HEK293 (cell line): ENCODE measurements at regions not wholly inside any gene's neighbourhood (a gene's known extent, or its start where the extent isn't known, plus 50 kb on each side); places are given as distances from the start of the nearest gene placed in this dataset.

ENCODE experiments used
- CTCF ChIA-PET: fragments of 350-600 bp; formaldehyde crosslinking; extraction: SDS; loops from one replicate; lab custom pipeline; 2021; ENCODE audit warnings: antibody characterized with exemption; lab: Yijun Ruan, JAX
- POLR2A ChIA-PET: fragments of 300-600 bp; formaldehyde crosslinking; extraction: SDS; loops from one replicate; lab custom pipeline; 2020; ENCODE audit warnings: antibody characterized with exemption, inconsistent platforms; lab: Yijun Ruan, JAX
- H3K27ac ChIP-seq: fragments of 200-500 bp; sonication (Bioruptor generic); 2 replicates; pipeline ENCODE4 v1.5.1; 2014; ENCODE audit warnings: low read depth, low read length, control low read depth, inconsistent platforms; ENCODE audit errors: extremely low read depth
- H3K36me3 ChIP-seq, 2 experiments: fragments of 200-500 bp in 1 of 2; sonication (Bioruptor generic) in 1 of 2; 1 replicate in 1 of 2; 2 replicates in 1 of 2; pipeline ENCODE4 v1.5.1; 2014 to 2017; ENCODE audit warnings: inconsistent platforms in 2 of 2, low read length in 2 of 2; ENCODE audit not compliant: control insufficient read depth in 2 of 2, insufficient read depth in 1 of 2
- H3K4me1 ChIP-seq: fragments of 200-500 bp; sonication (Bioruptor generic); 2 replicates; pipeline ENCODE4 v1.5.1; 2014; ENCODE audit warnings: mild to moderate bottlenecking, low read length, inconsistent platforms; ENCODE audit not compliant: control insufficient read depth, insufficient read depth
- H3K4me3 ChIP-seq: 2 replicates; pipeline ENCODE4 v1.5.1; 2011; ENCODE audit warnings: low read depth, mild to moderate bottlenecking, control low read depth, low read length, moderate library complexity
- H3K9me3 ChIP-seq: fragments of 200-500 bp; sonication (Bioruptor generic); 2 replicates; pipeline ENCODE4 v1.5.1; 2014; ENCODE audit warnings: low read depth, low read length, inconsistent platforms; ENCODE audit not compliant: control insufficient read depth, insufficient read depth
- KLF7 ChIP-seq: fragments of 450-650 bp; formaldehyde crosslinking; IDR thresholded peaks from 2 replicates; pipeline ENCODE4 v1.5.1; 2016; ENCODE audit warnings: missing biosample characterization, missing genetic modification characterization, borderline replicate concordance
- TSHZ1 ChIP-seq: fragments of 450-650 bp; formaldehyde crosslinking; IDR thresholded peaks from 2 replicates; pipeline ENCODE4 v1.5.1; 2016; ENCODE audit warnings: missing biosample characterization, missing genetic modification characterization, borderline replicate concordance
- YY2 ChIP-seq: fragments of 450-650 bp; formaldehyde crosslinking; IDR thresholded peaks from 2 replicates; pipeline ENCODE4 v1.5.1; 2016; ENCODE audit warnings: missing biosample characterization, missing genetic modification characterization
- ZBTB1 ChIP-seq: fragments of 450-650 bp; formaldehyde crosslinking; IDR thresholded peaks from 2 replicates; pipeline ENCODE4 v1.5.1; 2016; ENCODE audit warnings: missing biosample characterization, missing genetic modification characterization
- ZBTB20 ChIP-seq: fragments of 450-650 bp; formaldehyde crosslinking; IDR thresholded peaks from 2 replicates; pipeline ENCODE4 v1.5.1; 2016; ENCODE audit warnings: missing biosample characterization, missing genetic modification characterization
- ZBTB8A ChIP-seq: fragments of 450-650 bp; formaldehyde crosslinking; IDR thresholded peaks from 2 replicates; pipeline ENCODE4 v1.5.1; 2016; ENCODE audit warnings: missing biosample characterization, missing genetic modification characterization
- ZEB2 ChIP-seq: fragments of 450-650 bp; formaldehyde crosslinking; IDR thresholded peaks from 2 replicates; pipeline ENCODE4 v1.5.1; 2016; ENCODE audit warnings: missing biosample characterization, missing genetic modification characterization
- ZFP69B ChIP-seq: fragments of 450-650 bp; formaldehyde crosslinking; IDR thresholded peaks from 2 replicates; pipeline ENCODE4 v1.5.1; 2016; ENCODE audit warnings: missing biosample characterization, missing genetic modification characterization
- ZNF140 ChIP-seq: fragments of 450-650 bp; formaldehyde crosslinking; IDR thresholded peaks from 2 replicates; pipeline ENCODE4 v1.5.1; 2016; ENCODE audit warnings: missing biosample characterization, missing genetic modification characterization
- ZNF2 ChIP-seq: fragments of 450-650 bp; formaldehyde crosslinking; IDR thresholded peaks from 2 replicates; pipeline ENCODE4 v1.5.1; 2016; ENCODE audit warnings: missing biosample characterization, missing genetic modification characterization
- ZNF24 ChIP-seq: fragments of 450-650 bp; formaldehyde crosslinking; IDR thresholded peaks from 2 replicates; pipeline ENCODE4 v1.5.1; 2016; ENCODE audit warnings: missing biosample characterization, missing genetic modification characterization
- ZNF335 ChIP-seq: fragments of 450-650 bp; formaldehyde crosslinking; conservative IDR thresholded peaks from 2 replicates; pipeline ENCODE4 v1.5.1; 2016; ENCODE audit warnings: missing biosample characterization, missing genetic modification characterization
- ZNF391 ChIP-seq: fragments of 450-650 bp; formaldehyde crosslinking; IDR thresholded peaks from 2 replicates; pipeline ENCODE4 v1.5.1; 2016; ENCODE audit warnings: low read depth, missing biosample characterization, missing genetic modification characterization, borderline replicate concordance
- ZNF423 ChIP-seq: fragments of 450-650 bp; formaldehyde crosslinking; IDR thresholded peaks from 2 replicates; pipeline ENCODE4 v1.5.1; 2016; ENCODE audit warnings: missing biosample characterization, missing genetic modification characterization
- ZNF529 ChIP-seq: fragments of 450-650 bp; formaldehyde crosslinking; IDR thresholded peaks from 2 replicates; pipeline ENCODE4 v1.5.1; 2017; ENCODE audit warnings: missing genetic modification characterization, missing biosample characterization; ENCODE audit not compliant: insufficient replicate concordance
- ZNF654 ChIP-seq: fragments of 450-650 bp; formaldehyde crosslinking; IDR thresholded peaks from 2 replicates; pipeline ENCODE4 v1.5.1; 2016; ENCODE audit warnings: low read depth, missing biosample characterization, missing genetic modification characterization
- ZNF777 ChIP-seq: fragments of 450-650 bp; formaldehyde crosslinking; IDR thresholded peaks from 2 replicates; pipeline ENCODE4 v1.5.1; 2017; ENCODE audit warnings: missing biosample characterization, missing genetic modification characterization, borderline replicate concordance
- ZNF791 ChIP-seq: fragments of 450-650 bp; formaldehyde crosslinking; IDR thresholded peaks from 2 replicates; pipeline ENCODE4 v1.5.1; 2016; ENCODE audit warnings: missing biosample characterization, missing genetic modification characterization
- ZSCAN4 ChIP-seq: fragments of 450-650 bp; formaldehyde crosslinking; IDR thresholded peaks from 2 replicates; pipeline ENCODE4 v1.5.1; 2017; ENCODE audit warnings: missing biosample characterization, missing genetic modification characterization

DNA sequence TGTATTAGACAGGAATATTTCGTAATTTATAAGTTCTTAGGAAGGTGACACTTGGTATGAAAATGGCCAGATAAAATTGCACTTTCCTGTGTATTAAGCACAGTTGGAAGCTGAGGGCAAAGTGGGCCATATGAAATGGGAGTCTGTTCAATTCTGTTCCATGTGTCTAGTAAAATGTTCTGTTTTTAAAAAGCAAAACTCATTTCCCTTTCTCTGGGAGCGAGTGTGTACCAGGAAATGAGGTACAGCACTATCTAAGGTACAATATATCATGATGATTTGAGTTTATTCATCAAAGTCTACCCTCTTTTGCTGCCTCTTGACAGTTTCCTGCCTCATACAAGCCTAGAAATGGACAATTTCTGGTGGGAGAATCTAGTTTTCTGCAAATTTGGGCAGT lies 51.2 kb upstream of the KCNN2 start:
- H3K27ac ChIP-seq, result no peak overlapping the region
- POLR2A ChIA-PET, result no interaction called here
- no peak for TF ChIP-seq YY2 (tag by site-specific recombination)
- TF ChIP-seq, all 188 proteins: peak for 0
- Histone ChIP-seq H3K4me3 (no peak overlapping the region), H3K4me1 (no peaks in the 10 kb centered on the region), H3K36me3 (no peaks in the 10 kb centered on the region), H3K9me3 (no peaks in the 10 kb centered on the region)
- CTCF ChIA-PET, result interaction anchor here (0.6 kb wide), 1 partner anchor 504 kb away, joined by 4 read pairs; no protein-coding TSS in a partner anchor

DNA sequence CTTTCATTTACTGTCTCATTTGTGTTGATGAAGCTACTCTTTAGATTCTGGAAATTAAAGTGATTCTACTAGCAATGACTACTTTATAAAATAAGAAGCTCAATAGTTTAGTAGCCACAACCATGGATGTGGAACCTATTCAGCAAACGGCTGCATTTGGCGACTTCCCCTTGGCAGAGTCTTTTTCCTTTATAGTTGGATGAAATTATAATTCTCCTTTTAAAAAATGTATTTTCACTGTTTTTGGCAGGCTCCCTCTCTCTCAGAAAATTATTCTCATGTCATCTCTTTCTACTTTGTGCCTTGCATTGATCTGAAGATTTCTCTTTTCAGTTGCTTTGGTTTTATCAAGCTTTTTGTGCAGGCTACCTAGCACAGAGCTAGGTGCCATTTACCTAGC lies 50.6 kb upstream of the KCNN2 start:
- TF ChIP-seq ZNF24 (tag by site-specific recombination) (no peak), ZFP69B (tag by site-specific recombination) (no peak), TSHZ1 (tag by site-specific recombination) (no peak), ZNF140 (tag by site-specific recombination) (no peak), ZBTB1 (tag by site-specific recombination) (no peak), ZBTB8A (tag by site-specific recombination) (no peak), ZNF423 (tag by site-specific recombination) (no peak), ZNF391 (tag by site-specific recombination) (no peak), ZNF654 (no peak), ZEB2 (tag by site-specific recombination) (no peak), ZNF791 (no peak), ZNF777 (no peak), ZNF529 (tag by site-specific recombination) (no peak), ZBTB20 (no peak)
- POLR2A ChIA-PET, result no interaction called here
- Histone ChIP-seq H3K27ac (no peak overlapping the region), H3K36me3 (no peaks in the 10 kb centered on the region), H3K4me1 (no peaks in the 10 kb centered on the region), H3K4me3 (no peak overlapping the region), H3K9me3 (no peaks in the 10 kb centered on the region)
- CTCF ChIA-PET, result no interaction called here

DNA sequence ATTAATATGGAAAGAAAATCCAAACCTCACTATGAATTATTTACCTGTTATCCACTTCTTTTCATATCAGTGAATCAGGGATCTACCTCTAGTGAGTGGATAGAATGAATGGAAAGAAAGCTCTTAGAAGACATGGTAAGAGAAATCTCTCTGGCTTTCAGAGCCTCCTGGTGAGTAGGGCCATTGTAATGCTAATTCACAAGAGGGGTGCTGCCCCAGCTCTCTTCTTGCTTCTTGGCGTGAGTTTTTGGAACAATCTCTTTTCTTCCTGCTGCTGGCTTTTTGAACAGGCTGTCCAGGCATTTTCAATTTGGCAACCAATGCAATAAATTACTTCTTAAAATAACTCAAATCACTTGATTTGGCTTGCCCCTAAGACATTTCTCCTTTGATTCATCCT lies 49.9 kb upstream of the KCNN2 start:
- CTCF ChIA-PET, result no interaction called here
- Histone ChIP-seq H3K4me1 (no peaks in the 10 kb centered on the region), H3K9me3 (no peaks in the 10 kb centered on the region), H3K27ac (no peak overlapping the region), H3K4me3 (no peak overlapping the region), H3K36me3 (no peaks in the 10 kb centered on the region)
- TF ChIP-seq KLF7 (tag by site-specific recombination) (no peak), ZNF2 (tag by site-specific recombination) (no peak), ZNF335 (tag by site-specific recombination) (no peak), ZSCAN4 (tag by site-specific recombination) (no peak)
- POLR2A ChIA-PET, result no interaction called here
